DOHH2 (cell line): ENCODE measurements at regions not wholly inside any gene's neighbourhood (a gene's known extent, or its start where the extent isn't known, plus 50 kb on each side); places are given as distances from the start of the nearest gene placed in this dataset.
"Not testable (repeated sequence)": the region's sequence is repeated elsewhere in the genome, so short reads cannot be mapped to it uniquely, and the experiment has no call there.

Experiments used
- H3F3A ChIP-seq: fragments of 200-600 bp; sonication (generic), shearing (Covaris generic); 2 replicates; pipeline ENCODE4 v1.6.0; 2016; ENCODE audit warnings: antibody characterized with exemption, mild to moderate bottlenecking; ENCODE audit not compliant: control insufficient read depth, insufficient read depth
- H3K27ac ChIP-seq: fragments of 200-600 bp; sonication (generic); 2 replicates; pipeline ENCODE4 v1.5.1; 2014; ENCODE audit warnings: low read depth, mild to moderate bottlenecking, low read length, moderate library complexity
- H3K27me3 ChIP-seq: fragments of 200-600 bp; sonication (generic); 2 replicates; pipeline ENCODE4 v1.6.1; 2014; ENCODE audit warnings: mild to moderate bottlenecking, low read length, mixed read lengths; ENCODE audit not compliant: control insufficient read depth
- H3K36me3 ChIP-seq: fragments of 200-600 bp; sonication (generic); 2 replicates; pipeline ENCODE4 v1.6.1; 2014; ENCODE audit warnings: mild to moderate bottlenecking, low read length, moderate library complexity, mixed read lengths; ENCODE audit not compliant: control insufficient read depth
- H3K4me1 ChIP-seq: fragments of 200-600 bp; sonication (generic); 2 replicates; pipeline ENCODE4 v1.6.1; 2014; ENCODE audit warnings: mild to moderate bottlenecking, low read length, mixed read lengths; ENCODE audit not compliant: control insufficient read depth
- H3K4me2 ChIP-seq: fragments of 200-600 bp; sonication (generic); 2 replicates; pipeline ENCODE4 v1.6.0; 2014; ENCODE audit warnings: mild to moderate bottlenecking, low read length, moderate library complexity
- H3K4me3 ChIP-seq: fragments of 200-600 bp; sonication (generic); 2 replicates; pipeline ENCODE4 v1.5.1; 2014; ENCODE audit warnings: mild to moderate bottlenecking, low read length, mixed read lengths
- H3K79me2 ChIP-seq: fragments of 200-600 bp; sonication (generic); 2 replicates; pipeline ENCODE4 v1.6.1; 2014; ENCODE audit warnings: mild to moderate bottlenecking, low read length, mixed read lengths; ENCODE audit not compliant: control insufficient read depth
- H3K9me2 ChIP-seq: fragments of 200-600 bp; sonication (generic); replicated peaks from 2 replicates; pipeline ENCODE4 v1.6.1; 2014; ENCODE audit warnings: mild to moderate bottlenecking, low read length, mixed read lengths; ENCODE audit not compliant: control insufficient read depth
- H3K9me3 ChIP-seq: fragments of 200-600 bp; sonication (generic); 2 replicates; pipeline ENCODE4 v1.6.1; 2014; ENCODE audit warnings: antibody characterized with exemption, low read length, mixed read lengths; ENCODE audit not compliant: control insufficient read depth, insufficient read depth
- H4K20me1 ChIP-seq: fragments of 200-600 bp; sonication (generic); 2 replicates; pipeline ENCODE4 v1.6.0; 2014; ENCODE audit warnings: low read depth, mild to moderate bottlenecking, antibody characterized with exemption, low read length, moderate library complexity; ENCODE audit not compliant: control insufficient read depth, insufficient read depth
- CTCF ChIP-seq: fragments of 200-600 bp; sonication (generic); IDR thresholded peaks from one replicate; pipeline ENCODE4 v1.5.1; 2014; ENCODE audit warnings: antibody characterized with exemption, mild to moderate bottlenecking, low read depth, low read length; ENCODE audit not compliant: poor library complexity, severe bottlenecking
- EZH2phosphoT487 ChIP-seq: fragments of 200-600 bp; sonication (generic); IDR thresholded peaks from 2 replicates; pipeline ENCODE4 v1.6.1; 2017; ENCODE audit warnings: borderline replicate concordance, mild to moderate bottlenecking, antibody characterized with exemption, low read length, moderate library complexity, mixed read lengths

- TF ChIP-seq CTCF (no peak), EZH2phosphoT487 (no peak)
- no peak overlapping the region for H3K4me3 ChIP-seq
- no peaks in the 10 kb centered on the region for H3K4me1 ChIP-seq
- H3K27ac ChIP-seq: no peak overlapping the region
- no peaks in the 10 kb centered on the region for H3K27me3 ChIP-seq
- no peaks in the 10 kb centered on the region for H3K79me2 ChIP-seq
- H3K36me3 ChIP-seq: no peaks in the 10 kb centered on the region
- H3K4me2 ChIP-seq: no peak overlapping the region
- no peaks in the 10 kb centered on the region for H4K20me1 ChIP-seq
- H3K9me2 ChIP-seq: no peaks in the 10 kb centered on the region
- no peaks in the 10 kb centered on the region for H3K9me3 ChIP-seq
- no peaks in the 10 kb centered on the region for H3F3A ChIP-seq
Observed at GRCh38 chr7:114175125-114175524, 239.5 kb upstream of the FOXP2 start.

GRCh38 chr7:114173170-114173890 lies 241.3 kb upstream of the FOXP2 start:
- Histone ChIP-seq H3K36me3 (no peaks in the 10 kb centered on the region), H3K4me3 (no peak overlapping the region), H3K4me1 (no peaks in the 10 kb centered on the region), H3K4me2 (no peak overlapping the region), H3K27ac (no peak overlapping the region), H3F3A (no peaks in the 10 kb centered on the region), H3K79me2 (no peaks in the 10 kb centered on the region), H3K9me2 (no peaks in the 10 kb centered on the region), H3K9me3 (no peaks in the 10 kb centered on the region), H3K27me3 (no peaks in the 10 kb centered on the region), H4K20me1 (no peaks in the 10 kb centered on the region)
- TF ChIP-seq EZH2phosphoT487 (no peak), CTCF (no peak)

GRCh38 chr7:114169389-114169788 lies 245.2 kb upstream of the FOXP2 start:
- not testable (repeated sequence) for H3K9me2 ChIP-seq, H3K4me3 ChIP-seq, H3K36me3 ChIP-seq, H3K27ac ChIP-seq, H3K79me2 ChIP-seq, H3K4me2 ChIP-seq, H3F3A ChIP-seq, H3K27me3 ChIP-seq, H3K4me1 ChIP-seq, H4K20me1 ChIP-seq, H3K9me3 ChIP-seq

GRCh38 chr7:114160925-114161324 lies 242.1 kb upstream of the PPP1R3A start:
- Histone ChIP-seq H3K9me2 (no peaks in the 10 kb centered on the region), H3K36me3 (no peaks in the 10 kb centered on the region), H3K4me2 (no peak overlapping the region), H3K9me3 (no peaks in the 10 kb centered on the region), H3K27me3 (no peaks in the 10 kb centered on the region), H3K27ac (no peak overlapping the region), H3K4me3 (no peak overlapping the region), H3K4me1 (no peaks in the 10 kb centered on the region), H3K79me2 (no peaks in the 10 kb centered on the region), H3F3A (no peaks in the 10 kb centered on the region), H4K20me1 (no peaks in the 10 kb centered on the region)
- TF ChIP-seq CTCF (no peak), EZH2phosphoT487 (no peak)
